Femur (tissue), 1 donor: ENCODE measurements at regions not wholly inside any gene's neighbourhood (a gene's known extent, or its start where the extent isn't known, plus 50 kb on each side); places are given as distances from the start of the nearest gene placed in this dataset.

Source experiments
- DNase-seq: peaks from one replicate; pipeline ENCODE4 v3.0.0-alpha.2; 2017

- DNase-seq = no peak
Observed at GRCh38 chr19:5214902-5215301, 125.7 kb downstream of the PTPRS start.

GRCh38 chr19:5214371-5214770 is 126.2 kb downstream of the PTPRS start:
- DNase-seq = no peak

- no peak for DNase-seq
Observed at GRCh38 chr19:5213667-5214066, 126.9 kb downstream of the PTPRS start.

GRCh38 chr19:5212101-5212500 is 128.5 kb downstream of the PTPRS start:
- no peak for DNase-seq

- no peak for DNase-seq
Observed at GRCh38 chr19:5211217-5211822, 129.3 kb downstream of the PTPRS start.

- DNase-seq = no peak
Observed at GRCh38 chr19:5210556-5210955, 130.1 kb downstream of the PTPRS start.

GRCh38 chr19:5207806-5208205 is 132.8 kb downstream of the PTPRS start:
- DNase-seq = no peak

GRCh38 chr19:5206751-5207075 is 133.9 kb downstream of the PTPRS start:
- DNase-seq = no peak

GRCh38 chr19:5205937-5206750 is 134.5 kb downstream of the PTPRS start:
- no peak for DNase-seq

GRCh38 chr19:5205381-5205780 is 135.2 kb downstream of the PTPRS start:
- DNase-seq = no peak

GRCh38 chr19:5204212-5204611 is 136.4 kb downstream of the PTPRS start:
- DNase-seq = no peak
